GM23338 (cell line): ENCODE measurements at regions not wholly inside any gene's neighbourhood (a gene's known extent, or its start where the extent isn't known, plus 50 kb on each side); places are given as distances from the start of the nearest gene placed in this dataset.

Source experiments
- ATAC-seq: fragments of 200-7000 bp; cut with Tn5 transposase; 3 replicates; pipeline ENCODE4 v1.9.1; 2020
- DNase-seq: peaks from one replicate; pipeline ENCODE4 v3.0.0-alpha.2; 2015; ENCODE audit warnings: low spot score
- H2AFZ ChIP-seq: fragments of 200-600 bp; sonication (generic); 2 replicates; pipeline ENCODE4 v1.8.0; 2016; ENCODE audit warnings: antibody characterized with exemption, mild to moderate bottlenecking, moderate library complexity
- H3F3A ChIP-seq: fragments of 200-600 bp; sonication (generic); replicated peaks from 2 replicates; pipeline ENCODE4 v1.8.0; 2017; ENCODE audit warnings: antibody characterized with exemption, mixed run types, low read depth
- H3K27ac ChIP-seq: fragments of 200-600 bp; sonication (generic); 2 replicates; pipeline ENCODE4 v1.6.1; 2016; ENCODE audit warnings: low read depth
- H3K27me3 ChIP-seq: fragments of 200-600 bp; sonication (generic); 2 replicates; pipeline ENCODE4 v1.8.0; 2016; ENCODE audit warnings: mild to moderate bottlenecking, mixed run types, moderate library complexity; ENCODE audit not compliant: insufficient read depth
- H3K36me3 ChIP-seq: fragments of 200-600 bp; sonication (generic); 2 replicates; pipeline ENCODE4 v1.8.0; 2016; ENCODE audit warnings: mild to moderate bottlenecking; ENCODE audit not compliant: insufficient read depth
- H3K4me1 ChIP-seq: fragments of 200-600 bp; sonication (generic); 2 replicates; pipeline ENCODE4 v1.8.0; 2016; ENCODE audit warnings: mild to moderate bottlenecking, moderate library complexity; ENCODE audit not compliant: insufficient read depth
- H3K4me2 ChIP-seq: fragments of 200-600 bp; sonication (generic); 2 replicates; pipeline ENCODE4 v1.7.1; 2017; ENCODE audit warnings: mixed run types
- H3K4me3 ChIP-seq: fragments of 200-600 bp; sonication (generic); 2 replicates; pipeline ENCODE4 v1.6.1; 2016; ENCODE audit warnings: mixed run types
- H3K79me2 ChIP-seq: fragments of 200-600 bp; sonication (generic); replicated peaks from 2 replicates; pipeline ENCODE4 v1.8.0; 2017; ENCODE audit warnings: mild to moderate bottlenecking; ENCODE audit not compliant: insufficient read depth
- H3K9me2 ChIP-seq: fragments of 200-600 bp; sonication (generic); 2 replicates; pipeline ENCODE4 v1.8.0; 2017; ENCODE audit not compliant: insufficient read depth
- H4K20me1 ChIP-seq: fragments of 200-600 bp; sonication (generic); replicated peaks from 2 replicates; pipeline ENCODE4 v1.8.0; 2017; ENCODE audit warnings: mild to moderate bottlenecking; ENCODE audit not compliant: insufficient read depth
- H3K27ac Mint-ChIP-seq: 2 replicates; pipeline ENCODE4 v1.8.0; 2020; ENCODE audit warnings: inconsistent platforms, mild to moderate bottlenecking, moderate library complexity, mixed read lengths
- H3K27me3 Mint-ChIP-seq: 3 replicates; pipeline ENCODE4 v1.8.0; 2022; ENCODE audit warnings: low read depth, mild to moderate bottlenecking, moderate library complexity, mixed read lengths, inconsistent platforms; ENCODE audit not compliant: insufficient read depth, poor library complexity
- H3K36me3 Mint-ChIP-seq: 3 replicates; pipeline ENCODE4 v1.8.0; 2021; ENCODE audit warnings: low read depth, mild to moderate bottlenecking, inconsistent platforms, moderate library complexity, mixed read lengths
- H3K4me1 Mint-ChIP-seq: 3 replicates; pipeline ENCODE4 v1.8.0; 2020; ENCODE audit warnings: mild to moderate bottlenecking, inconsistent platforms, mixed read lengths
- H3K4me3 Mint-ChIP-seq: 3 replicates; pipeline ENCODE4 v1.8.0; 2021; ENCODE audit warnings: moderate library complexity, mild to moderate bottlenecking, inconsistent platforms, mixed read lengths
- H3K9me3 Mint-ChIP-seq: 3 replicates; pipeline ENCODE4 v1.8.0; 2020; ENCODE audit warnings: moderate library complexity, mild to moderate bottlenecking, inconsistent platforms, mixed read lengths
- CREB1 ChIP-seq: fragments of 250-450 bp; sonication (Bioruptor Pico); IDR thresholded peaks from 2 replicates; pipeline ENCODE4 v1.5.0; 2020; ENCODE audit warnings: low read depth, mild to moderate bottlenecking, moderate library complexity
- EZH2 ChIP-seq: fragments of 200-600 bp; sonication (generic); IDR thresholded peaks from one replicate; pipeline ENCODE4 v1.8.0; 2017; ENCODE audit warnings: antibody characterized with exemption, mild to moderate bottlenecking, low read depth; ENCODE audit not compliant: unreplicated experiment
- EZH2phosphoT487 ChIP-seq: fragments of 200-600 bp; sonication (generic); IDR thresholded peaks from one replicate; pipeline ENCODE4 v1.8.1; 2018; ENCODE audit warnings: antibody characterized with exemption; ENCODE audit not compliant: unreplicated experiment
- JUNB ChIP-seq: IDR thresholded peaks from one replicate; pipeline ENCODE4 v1.6.1; 2016; ENCODE audit warnings: antibody characterized with exemption; ENCODE audit not compliant: unreplicated experiment
- NANOG ChIP-seq: IDR thresholded peaks from 2 replicates; pipeline ENCODE4 v1.6.1; 2016; ENCODE audit warnings: antibody characterized with exemption, borderline replicate concordance
- POLR2AphosphoS5 ChIP-seq: IDR thresholded peaks from 2 replicates; pipeline ENCODE4 v1.6.1; 2016; ENCODE audit warnings: antibody characterized with exemption, low read depth
- STAT1 ChIP-seq: IDR thresholded peaks from one replicate; pipeline ENCODE4 v1.6.1; 2016; ENCODE audit warnings: antibody characterized with exemption; ENCODE audit not compliant: unreplicated experiment
- ZNF114 ChIP-seq: fragments of 250-450 bp; sonication (Bioruptor Pico); IDR thresholded peaks from 2 replicates; pipeline ENCODE4 v1.5.0; 2020; ENCODE audit warnings: mild to moderate bottlenecking, moderate library complexity
- ZNF331 ChIP-seq: fragments of 250-450 bp; sonication (Bioruptor Pico); IDR thresholded peaks from 2 replicates; pipeline ENCODE4 v1.5.0; 2020; ENCODE audit warnings: low read depth, mild to moderate bottlenecking, moderate library complexity
- TF ChIP-seq, protein P1 (sequence below): IDR thresholded peaks from one replicate; pipeline ENCODE4 v1.6.1; 2018; ENCODE audit warnings: antibody characterized with exemption; ENCODE audit not compliant: unreplicated experiment
- TF ChIP-seq, protein P2 (sequence below), 2 experiments: fragments of 200-600 bp in 1 of 2; sonication (generic) in 1 of 2; conservative IDR thresholded peaks; 2 replicates each; pipeline versions ENCODE4 v1.5.1 to v1.6.1; 2016 to 2017; ENCODE audit warnings: antibody characterized with exemption in 2 of 2, low read depth in 2 of 2, mild to moderate bottlenecking in 2 of 2, moderate library complexity in 1 of 2
- TF ChIP-seq, protein P3 (sequence below): IDR thresholded peaks from 2 replicates; pipeline ENCODE4 v1.6.1; 2016; ENCODE audit warnings: antibody characterized with exemption
- TF ChIP-seq, protein P4 (sequence below): fragments of 250-450 bp; sonication (Bioruptor Pico); IDR thresholded peaks from 2 replicates; pipeline ENCODE4 v1.5.0; 2020; ENCODE audit warnings: mild to moderate bottlenecking, moderate library complexity

DNA sequence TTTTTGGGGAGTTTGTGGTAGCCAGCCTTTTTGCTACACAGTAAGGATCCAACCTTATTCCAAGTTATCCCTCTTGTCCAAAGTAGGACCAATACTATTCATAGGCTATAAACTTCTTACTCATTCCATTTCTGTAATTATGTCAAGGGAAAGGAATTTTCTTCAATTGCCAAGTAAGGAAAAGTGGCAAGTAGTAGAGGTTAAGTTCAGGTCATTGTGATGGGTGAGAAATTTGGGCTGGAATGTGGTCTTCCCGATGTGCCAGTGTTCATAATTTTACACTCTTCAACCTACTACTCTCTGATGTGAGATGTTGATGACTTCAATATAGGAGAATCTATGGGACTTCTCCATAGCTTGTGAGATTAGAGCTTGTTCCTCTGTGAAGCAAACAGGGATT, 648.8 kb downstream of the METTL15 start:
- H3K9me3 Mint-ChIP-seq = no peaks in the 10 kb centered on the region

More for the DNA sequence above, 648.8 kb downstream of the METTL15 start:
- no peak overlapping the region for H3K4me3 ChIP-seq
- no peak overlapping the region for H3K27ac Mint-ChIP-seq
- H3K27me3 Mint-ChIP-seq = no peaks in the 10 kb centered on the region
- no peaks in the 10 kb centered on the region for H3K36me3 Mint-ChIP-seq
- H3K9me2 ChIP-seq = peaks cover 4% of the 10 kb centered on the region; the same call in 1 of the 2 replicates
- peaks cover 31% of the 10 kb centered on the region for H3K4me1 Mint-ChIP-seq
- no peak overlapping the region for H3K27ac ChIP-seq
- H3K4me2 ChIP-seq = no peak overlapping the region
- DNase-seq (no peak), ATAC-seq (no peak)
- H3K4me3 Mint-ChIP-seq = no peak overlapping the region
- H4K20me1 ChIP-seq = no peaks in the 10 kb centered on the region
- no peaks in the 10 kb centered on the region for H3K36me3 ChIP-seq
- H3K79me2 ChIP-seq = no peaks in the 10 kb centered on the region
- H3K27me3 ChIP-seq = no peaks in the 10 kb centered on the region
- H3K4me1 ChIP-seq = peaks cover 14% of the 10 kb centered on the region
- H2AFZ ChIP-seq = no peak overlapping the region
- no peak for TF ChIP-seq ZNF114 (CRISPR knock-in tag)
- TF ChIP-seq NANOG = no peak
- no peak for TF ChIP-seq POLR2AphosphoS5
- TF ChIP-seq, protein P1, sequence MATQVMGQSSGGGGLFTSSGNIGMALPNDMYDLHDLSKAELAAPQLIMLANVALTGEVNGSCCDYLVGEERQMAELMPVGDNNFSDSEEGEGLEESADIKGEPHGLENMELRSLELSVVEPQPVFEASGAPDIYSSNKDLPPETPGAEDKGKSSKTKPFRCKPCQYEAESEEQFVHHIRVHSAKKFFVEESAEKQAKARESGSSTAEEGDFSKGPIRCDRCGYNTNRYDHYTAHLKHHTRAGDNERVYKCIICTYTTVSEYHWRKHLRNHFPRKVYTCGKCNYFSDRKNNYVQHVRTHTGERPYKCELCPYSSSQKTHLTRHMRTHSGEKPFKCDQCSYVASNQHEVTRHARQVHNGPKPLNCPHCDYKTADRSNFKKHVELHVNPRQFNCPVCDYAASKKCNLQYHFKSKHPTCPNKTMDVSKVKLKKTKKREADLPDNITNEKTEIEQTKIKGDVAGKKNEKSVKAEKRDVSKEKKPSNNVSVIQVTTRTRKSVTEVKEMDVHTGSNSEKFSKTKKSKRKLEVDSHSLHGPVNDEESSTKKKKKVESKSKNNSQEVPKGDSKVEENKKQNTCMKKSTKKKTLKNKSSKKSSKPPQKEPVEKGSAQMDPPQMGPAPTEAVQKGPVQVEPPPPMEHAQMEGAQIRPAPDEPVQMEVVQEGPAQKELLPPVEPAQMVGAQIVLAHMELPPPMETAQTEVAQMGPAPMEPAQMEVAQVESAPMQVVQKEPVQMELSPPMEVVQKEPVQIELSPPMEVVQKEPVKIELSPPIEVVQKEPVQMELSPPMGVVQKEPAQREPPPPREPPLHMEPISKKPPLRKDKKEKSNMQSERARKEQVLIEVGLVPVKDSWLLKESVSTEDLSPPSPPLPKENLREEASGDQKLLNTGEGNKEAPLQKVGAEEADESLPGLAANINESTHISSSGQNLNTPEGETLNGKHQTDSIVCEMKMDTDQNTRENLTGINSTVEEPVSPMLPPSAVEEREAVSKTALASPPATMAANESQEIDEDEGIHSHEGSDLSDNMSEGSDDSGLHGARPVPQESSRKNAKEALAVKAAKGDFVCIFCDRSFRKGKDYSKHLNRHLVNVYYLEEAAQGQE = no peak
- TF ChIP-seq EZH2phosphoT487 = no peak
- no peak for TF ChIP-seq STAT1
- TF ChIP-seq, protein P2, sequence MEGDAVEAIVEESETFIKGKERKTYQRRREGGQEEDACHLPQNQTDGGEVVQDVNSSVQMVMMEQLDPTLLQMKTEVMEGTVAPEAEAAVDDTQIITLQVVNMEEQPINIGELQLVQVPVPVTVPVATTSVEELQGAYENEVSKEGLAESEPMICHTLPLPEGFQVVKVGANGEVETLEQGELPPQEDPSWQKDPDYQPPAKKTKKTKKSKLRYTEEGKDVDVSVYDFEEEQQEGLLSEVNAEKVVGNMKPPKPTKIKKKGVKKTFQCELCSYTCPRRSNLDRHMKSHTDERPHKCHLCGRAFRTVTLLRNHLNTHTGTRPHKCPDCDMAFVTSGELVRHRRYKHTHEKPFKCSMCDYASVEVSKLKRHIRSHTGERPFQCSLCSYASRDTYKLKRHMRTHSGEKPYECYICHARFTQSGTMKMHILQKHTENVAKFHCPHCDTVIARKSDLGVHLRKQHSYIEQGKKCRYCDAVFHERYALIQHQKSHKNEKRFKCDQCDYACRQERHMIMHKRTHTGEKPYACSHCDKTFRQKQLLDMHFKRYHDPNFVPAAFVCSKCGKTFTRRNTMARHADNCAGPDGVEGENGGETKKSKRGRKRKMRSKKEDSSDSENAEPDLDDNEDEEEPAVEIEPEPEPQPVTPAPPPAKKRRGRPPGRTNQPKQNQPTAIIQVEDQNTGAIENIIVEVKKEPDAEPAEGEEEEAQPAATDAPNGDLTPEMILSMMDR (conservative IDR thresholded peaks at IDR 0.05; ENCODE audit: low read depth in 2 of 2) = no peak
- TF ChIP-seq, protein P3, sequence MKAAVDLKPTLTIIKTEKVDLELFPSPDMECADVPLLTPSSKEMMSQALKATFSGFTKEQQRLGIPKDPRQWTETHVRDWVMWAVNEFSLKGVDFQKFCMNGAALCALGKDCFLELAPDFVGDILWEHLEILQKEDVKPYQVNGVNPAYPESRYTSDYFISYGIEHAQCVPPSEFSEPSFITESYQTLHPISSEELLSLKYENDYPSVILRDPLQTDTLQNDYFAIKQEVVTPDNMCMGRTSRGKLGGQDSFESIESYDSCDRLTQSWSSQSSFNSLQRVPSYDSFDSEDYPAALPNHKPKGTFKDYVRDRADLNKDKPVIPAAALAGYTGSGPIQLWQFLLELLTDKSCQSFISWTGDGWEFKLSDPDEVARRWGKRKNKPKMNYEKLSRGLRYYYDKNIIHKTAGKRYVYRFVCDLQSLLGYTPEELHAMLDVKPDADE = no peak
- no peak for TF ChIP-seq ZNF331 (CRISPR knock-in tag)
- no peak for TF ChIP-seq EZH2
- TF ChIP-seq CREB1 (CRISPR knock-in tag) = no peak
- TF ChIP-seq JUNB = no peak
- TF ChIP-seq, protein P4, sequence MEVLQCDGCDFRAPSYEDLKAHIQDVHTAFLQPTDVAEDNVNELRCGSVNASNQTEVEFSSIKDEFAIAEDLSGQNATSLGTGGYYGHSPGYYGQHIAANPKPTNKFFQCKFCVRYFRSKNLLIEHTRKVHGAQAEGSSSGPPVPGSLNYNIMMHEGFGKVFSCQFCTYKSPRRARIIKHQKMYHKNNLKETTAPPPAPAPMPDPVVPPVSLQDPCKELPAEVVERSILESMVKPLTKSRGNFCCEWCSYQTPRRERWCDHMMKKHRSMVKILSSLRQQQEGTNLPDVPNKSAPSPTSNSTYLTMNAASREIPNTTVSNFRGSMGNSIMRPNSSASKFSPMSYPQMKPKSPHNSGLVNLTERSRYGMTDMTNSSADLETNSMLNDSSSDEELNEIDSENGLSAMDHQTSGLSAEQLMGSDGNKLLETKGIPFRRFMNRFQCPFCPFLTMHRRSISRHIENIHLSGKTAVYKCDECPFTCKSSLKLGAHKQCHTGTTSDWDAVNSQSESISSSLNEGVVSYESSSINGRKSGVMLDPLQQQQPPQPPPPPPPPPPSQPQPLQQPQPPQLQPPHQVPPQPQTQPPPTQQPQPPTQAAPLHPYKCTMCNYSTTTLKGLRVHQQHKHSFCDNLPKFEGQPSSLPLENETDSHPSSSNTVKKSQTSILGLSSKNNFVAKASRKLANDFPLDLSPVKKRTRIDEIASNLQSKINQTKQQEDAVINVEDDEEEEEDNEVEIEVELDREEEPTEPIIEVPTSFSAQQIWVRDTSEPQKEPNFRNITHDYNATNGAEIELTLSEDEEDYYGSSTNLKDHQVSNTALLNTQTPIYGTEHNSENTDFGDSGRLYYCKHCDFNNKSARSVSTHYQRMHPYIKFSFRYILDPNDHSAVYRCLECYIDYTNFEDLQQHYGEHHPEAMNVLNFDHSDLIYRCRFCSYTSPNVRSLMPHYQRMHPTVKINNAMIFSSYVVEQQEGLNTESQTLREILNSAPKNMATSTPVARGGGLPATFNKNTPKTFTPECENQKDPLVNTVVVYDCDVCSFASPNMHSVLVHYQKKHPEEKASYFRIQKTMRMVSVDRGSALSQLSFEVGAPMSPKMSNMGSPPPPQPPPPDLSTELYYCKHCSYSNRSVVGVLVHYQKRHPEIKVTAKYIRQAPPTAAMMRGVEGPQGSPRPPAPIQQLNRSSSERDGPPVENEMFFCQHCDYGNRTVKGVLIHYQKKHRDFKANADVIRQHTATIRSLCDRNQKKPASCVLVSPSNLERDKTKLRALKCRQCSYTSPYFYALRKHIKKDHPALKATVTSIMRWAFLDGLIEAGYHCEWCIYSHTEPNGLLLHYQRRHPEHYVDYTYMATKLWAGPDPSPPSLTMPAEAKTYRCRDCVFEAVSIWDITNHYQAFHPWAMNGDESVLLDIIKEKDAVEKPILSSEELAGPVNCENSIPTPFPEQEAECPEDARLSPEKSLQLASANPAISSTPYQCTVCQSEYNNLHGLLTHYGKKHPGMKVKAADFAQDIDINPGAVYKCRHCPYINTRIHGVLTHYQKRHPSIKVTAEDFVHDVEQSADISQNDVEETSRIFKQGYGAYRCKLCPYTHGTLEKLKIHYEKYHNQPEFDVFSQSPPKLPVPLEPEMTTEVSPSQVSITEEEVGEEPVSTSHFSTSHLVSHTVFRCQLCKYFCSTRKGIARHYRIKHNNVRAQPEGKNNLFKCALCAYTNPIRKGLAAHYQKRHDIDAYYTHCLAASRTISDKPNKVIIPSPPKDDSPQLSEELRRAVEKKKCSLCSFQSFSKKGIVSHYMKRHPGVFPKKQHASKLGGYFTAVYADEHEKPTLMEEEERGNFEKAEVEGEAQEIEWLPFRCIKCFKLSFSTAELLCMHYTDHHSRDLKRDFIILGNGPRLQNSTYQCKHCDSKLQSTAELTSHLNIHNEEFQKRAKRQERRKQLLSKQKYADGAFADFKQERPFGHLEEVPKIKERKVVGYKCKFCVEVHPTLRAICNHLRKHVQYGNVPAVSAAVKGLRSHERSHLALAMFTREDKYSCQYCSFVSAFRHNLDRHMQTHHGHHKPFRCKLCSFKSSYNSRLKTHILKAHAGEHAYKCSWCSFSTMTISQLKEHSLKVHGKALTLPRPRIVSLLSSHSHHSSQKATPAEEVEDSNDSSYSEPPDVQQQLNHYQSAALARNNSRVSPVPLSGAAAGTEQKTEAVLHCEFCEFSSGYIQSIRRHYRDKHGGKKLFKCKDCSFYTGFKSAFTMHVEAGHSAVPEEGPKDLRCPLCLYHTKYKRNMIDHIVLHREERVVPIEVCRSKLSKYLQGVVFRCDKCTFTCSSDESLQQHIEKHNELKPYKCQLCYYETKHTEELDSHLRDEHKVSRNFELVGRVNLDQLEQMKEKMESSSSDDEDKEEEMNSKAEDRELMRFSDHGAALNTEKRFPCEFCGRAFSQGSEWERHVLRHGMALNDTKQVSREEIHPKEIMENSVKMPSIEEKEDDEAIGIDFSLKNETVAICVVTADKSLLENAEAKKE (CRISPR knock-in tag) = no peak
- H3F3A ChIP-seq = no peaks in the 10 kb centered on the region
